ENCODE measurements at regions not wholly inside any gene's neighbourhood (a gene's known extent, or its start where the extent isn't known, plus 50 kb on each side); places are given as distances from the start of the nearest gene placed in this dataset.

DNA sequence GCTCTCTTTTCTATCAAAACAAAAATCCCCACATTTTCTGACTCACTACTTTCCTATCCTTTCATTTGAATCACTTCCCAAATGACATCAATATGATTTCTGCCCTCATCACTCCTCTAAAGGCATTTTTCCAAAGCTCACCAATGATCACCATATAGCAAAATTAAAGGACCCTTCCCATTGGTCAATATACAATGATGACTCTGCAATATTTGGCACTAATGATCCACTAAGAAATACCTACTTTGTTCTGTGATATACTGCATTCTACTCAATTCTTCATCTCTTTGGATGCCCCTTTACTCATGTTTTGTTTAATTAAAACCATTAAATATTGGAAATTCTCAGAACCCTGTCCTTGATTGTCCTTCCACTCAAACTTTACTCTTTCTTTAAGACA lies 200.3 kb upstream of the PTCHD4 start:
- Mint-ChIP-seq H3K4me1 (ENCODE audit: low read depth) (no peaks in the 10 kb centered on the region), H3K27me3 (no peaks in the 10 kb centered on the region), H3K4me3 (no peak overlapping the region), H3K27ac (no peak overlapping the region), H3K9me3 (peaks cover 3% of the 10 kb centered on the region), H3K36me3 (ENCODE audit: low read depth) (no peaks in the 10 kb centered on the region)
- TF ChIP-seq CTCF (IDR thresholded peaks at IDR 0.05) = no peak
- ATAC-seq (no peak), DNase-seq (no peak)
- ChIA-PET CTCF (no interaction called here), POLR2A (interaction anchor here (0.6 kb wide), 1 partner anchor 833 kb away, joined by 5 read pairs; no protein-coding TSS in a partner anchor)
- intact Hi-C loops (cut with micrococcal nuclease) = no loop called here

- Mint-ChIP-seq H3K4me3 (no peak overlapping the region), H3K36me3 (ENCODE audit: low read depth) (no peaks in the 10 kb centered on the region), H3K27me3 (no peaks in the 10 kb centered on the region), H3K27ac (no peak overlapping the region), H3K4me1 (ENCODE audit: low read depth) (no peaks in the 10 kb centered on the region), H3K9me3 (peaks cover 6% of the 10 kb centered on the region)
- ATAC-seq (no peak), DNase-seq (no peak)
- intact Hi-C loops (cut with micrococcal nuclease) = no loop called here
- ChIA-PET POLR2A (no interaction called here), CTCF (no interaction called here)
- TF ChIP-seq CTCF (IDR thresholded peaks at IDR 0.05) = no peak
These were observed 196.6 kb upstream of the PTCHD4 start for GRCh38 chr6:48307573-48307972.

DNA sequence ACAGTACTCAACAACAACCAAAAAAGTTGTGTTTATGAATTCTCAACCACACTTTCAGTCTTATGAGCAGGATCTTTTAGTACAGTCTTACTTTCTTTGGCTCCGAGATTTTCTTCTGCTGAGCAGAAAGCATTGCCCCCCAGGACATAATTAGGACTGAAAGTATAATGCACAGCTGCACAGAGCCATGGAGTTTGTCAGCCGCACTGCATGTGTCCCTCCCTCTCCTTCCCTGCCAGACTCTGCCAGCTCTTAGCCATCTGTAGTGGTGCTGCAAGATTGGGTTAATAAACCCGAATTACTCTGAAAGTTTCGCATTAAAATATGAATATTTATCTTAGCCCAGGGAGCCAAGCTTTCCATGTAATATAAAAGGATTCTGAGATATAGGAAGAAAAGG lies 179.6 kb upstream of the PTCHD4 start:
- intact Hi-C loops (cut with micrococcal nuclease) = no loop called here
- Mint-ChIP-seq H3K36me3 (ENCODE audit: low read depth) (no peaks in the 10 kb centered on the region), H3K9me3 (peaks cover 6% of the 10 kb centered on the region), H3K4me1 (ENCODE audit: low read depth) (no peaks in the 10 kb centered on the region), H3K27ac (no peak overlapping the region), H3K27me3 (no peaks in the 10 kb centered on the region), H3K4me3 (no peak overlapping the region)
- ChIA-PET CTCF (no interaction called here), POLR2A (no interaction called here)
- ATAC-seq = no peak
- TF ChIP-seq CTCF (IDR thresholded peaks at IDR 0.05) = no peak
- DNase-seq = no peak

GRCh38 chr6:48289841-48290240 lies 178.8 kb upstream of the PTCHD4 start:
- H3K4me3 Mint-ChIP-seq = no peak overlapping the region
- intact Hi-C loops (cut with micrococcal nuclease) = no loop called here

GRCh38 chr6:48281217-48281616 lies 170.2 kb upstream of the PTCHD4 start:
- no peak overlapping the region for H3K27ac Mint-ChIP-seq
- peaks cover 2% of the 10 kb centered on the region for H3K9me3 Mint-ChIP-seq
- H3K36me3 Mint-ChIP-seq (ENCODE audit: low read depth) = no peaks in the 10 kb centered on the region
- ATAC-seq = no peak
- DNase-seq = no peak
- ChIA-PET CTCF (no interaction called here), POLR2A (no interaction called here)
- no peak for TF ChIP-seq CTCF (IDR thresholded peaks at IDR 0.05)
- no peaks in the 10 kb centered on the region for H3K27me3 Mint-ChIP-seq
- H3K4me3 Mint-ChIP-seq = no peak overlapping the region
- no peaks in the 10 kb centered on the region for H3K4me1 Mint-ChIP-seq (ENCODE audit: low read depth)
- intact Hi-C loops (cut with micrococcal nuclease) = no loop called here

More at GRCh38 chr6:48289841-48290240, 178.8 kb upstream of the PTCHD4 start:
- CTCF ChIA-PET = no interaction called here
- peaks cover 8% of the 10 kb centered on the region for H3K9me3 Mint-ChIP-seq
- no peaks in the 10 kb centered on the region for H3K36me3 Mint-ChIP-seq (ENCODE audit: low read depth)
- H3K27me3 Mint-ChIP-seq = no peaks in the 10 kb centered on the region
- no peak for TF ChIP-seq CTCF (IDR thresholded peaks at IDR 0.05)
- no peak overlapping the region for H3K27ac Mint-ChIP-seq
- POLR2A ChIA-PET = no interaction called here
- ATAC-seq (no peak), DNase-seq (no peak)
- no peaks in the 10 kb centered on the region for H3K4me1 Mint-ChIP-seq (ENCODE audit: low read depth)
